ENCODE measurements at regions not wholly inside any gene's neighbourhood (a gene's known extent, or its start where the extent isn't known, plus 50 kb on each side); places are given as distances from the start of the nearest gene placed in this dataset.

DNA sequence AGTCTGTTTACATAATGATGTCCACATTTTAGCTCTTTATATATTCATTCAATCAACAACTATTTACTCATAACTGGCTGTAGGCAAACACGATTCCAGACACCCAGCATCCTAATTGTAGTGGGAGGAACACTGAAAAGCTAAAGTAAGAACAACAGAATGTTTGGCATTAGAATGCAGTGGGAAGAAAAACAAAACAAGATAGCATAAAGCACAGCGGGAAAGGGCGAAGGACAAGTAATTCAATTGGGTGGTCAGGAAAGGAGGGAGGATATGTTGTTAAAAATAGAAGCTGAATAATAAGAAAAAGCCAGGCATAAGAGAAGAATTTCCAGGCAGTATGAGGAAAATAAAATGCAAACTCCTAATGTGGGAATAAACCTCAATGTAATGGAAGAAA is 189.5 kb upstream of the FAT4 start:
- Histone ChIP-seq H3K9me3 (replicated peaks in 1 of 3) (peaks cover 0 to 5% (median 0%) of the 10 kb centered on the region in 3 donors), H3K36me3 (replicated peaks in 1 of 2) (no peaks in the 10 kb centered on the region), H3K4me3 (no peak overlapping the region), H3K4me1 (replicated peaks in 1 of 2) (no peaks in the 10 kb centered on the region), H3K27me3 (no peaks in the 10 kb centered on the region), H3K27ac (no peak overlapping the region)
- WGBS, 4 donors, result 31 to 38% (median 37%) methylated on average over 3 of the region's 3 CpGs
- no peak for DNase-seq
- intact Hi-C loops (cut with DNase I), result no loop called here
- TF ChIP-seq, protein P1, sequence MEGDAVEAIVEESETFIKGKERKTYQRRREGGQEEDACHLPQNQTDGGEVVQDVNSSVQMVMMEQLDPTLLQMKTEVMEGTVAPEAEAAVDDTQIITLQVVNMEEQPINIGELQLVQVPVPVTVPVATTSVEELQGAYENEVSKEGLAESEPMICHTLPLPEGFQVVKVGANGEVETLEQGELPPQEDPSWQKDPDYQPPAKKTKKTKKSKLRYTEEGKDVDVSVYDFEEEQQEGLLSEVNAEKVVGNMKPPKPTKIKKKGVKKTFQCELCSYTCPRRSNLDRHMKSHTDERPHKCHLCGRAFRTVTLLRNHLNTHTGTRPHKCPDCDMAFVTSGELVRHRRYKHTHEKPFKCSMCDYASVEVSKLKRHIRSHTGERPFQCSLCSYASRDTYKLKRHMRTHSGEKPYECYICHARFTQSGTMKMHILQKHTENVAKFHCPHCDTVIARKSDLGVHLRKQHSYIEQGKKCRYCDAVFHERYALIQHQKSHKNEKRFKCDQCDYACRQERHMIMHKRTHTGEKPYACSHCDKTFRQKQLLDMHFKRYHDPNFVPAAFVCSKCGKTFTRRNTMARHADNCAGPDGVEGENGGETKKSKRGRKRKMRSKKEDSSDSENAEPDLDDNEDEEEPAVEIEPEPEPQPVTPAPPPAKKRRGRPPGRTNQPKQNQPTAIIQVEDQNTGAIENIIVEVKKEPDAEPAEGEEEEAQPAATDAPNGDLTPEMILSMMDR (IDR thresholded peaks at IDR 0.05), result no peak
- no peak for TF ChIP-seq POLR2A (IDR thresholded peaks at IDR 0.05)

DNA sequence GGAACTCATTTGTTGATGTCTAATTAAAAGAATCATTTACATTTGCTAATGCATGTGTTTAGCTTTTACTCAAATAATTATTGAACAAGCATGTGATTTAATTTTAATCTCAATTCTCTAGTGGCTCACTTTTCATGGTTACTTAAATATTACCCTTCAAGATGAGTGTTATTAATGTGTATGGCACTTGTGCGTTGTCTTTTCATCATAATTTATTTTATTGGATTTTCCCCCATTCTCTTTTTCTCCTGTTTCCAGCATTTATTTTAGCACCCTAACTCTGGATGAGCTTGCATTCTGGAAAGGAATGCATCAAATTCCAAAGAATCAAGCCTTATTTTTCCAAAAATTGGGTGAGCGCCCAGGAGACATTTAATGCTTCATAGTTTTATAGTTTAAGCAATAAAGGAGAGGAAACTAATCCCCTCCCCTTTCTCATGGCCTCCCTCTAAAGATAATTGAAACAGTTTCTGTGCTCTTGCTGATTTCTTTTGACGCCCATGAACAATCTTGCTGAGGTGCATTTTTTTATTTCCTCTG is 191.1 kb upstream of the FAT4 start:
- Histone ChIP-seq H3K4me1 (replicated peaks in 1 of 2) (no peaks in the 10 kb centered on the region), H3K4me3 (no peak overlapping the region)
- WGBS, 4 donors, result 67 to 80% (median 68%) methylated on average over 3 of the region's 3 CpGs

DNA sequence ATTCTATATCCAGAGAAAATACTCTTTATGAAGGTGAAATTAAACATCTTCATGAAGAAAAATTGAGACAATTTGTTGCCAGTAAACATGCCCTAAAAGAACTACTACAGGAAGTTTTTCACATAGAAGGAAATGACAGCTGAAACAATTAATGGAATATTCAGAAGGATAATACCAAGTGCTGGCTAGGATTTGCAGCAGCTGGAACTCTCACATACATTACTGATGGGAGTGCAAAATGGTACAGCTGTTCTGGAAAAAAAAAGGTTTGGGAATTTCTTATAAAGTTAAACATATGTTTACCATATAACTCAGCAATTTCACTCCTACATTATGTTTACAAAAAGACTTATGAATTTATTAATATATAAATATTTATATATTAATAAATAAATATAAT is 193.2 kb upstream of the FAT4 start:
- Histone ChIP-seq H3K27me3 (no peaks in the 10 kb centered on the region), H3K36me3 (replicated peaks in 1 of 2) (no peaks in the 10 kb centered on the region), H3K9me3 (replicated peaks in 1 of 3) (peaks cover 0 to 5% (median 0%) of the 10 kb centered on the region in 3 donors), H3K4me1 (replicated peaks in 1 of 2) (no peaks in the 10 kb centered on the region), H3K4me3 (no peak overlapping the region), H3K27ac (no peak overlapping the region)
- intact Hi-C loops (cut with DNase I), result no loop called here
- TF ChIP-seq, protein P1 (IDR thresholded peaks at IDR 0.05), result no peak
- TF ChIP-seq POLR2A (IDR thresholded peaks at IDR 0.05), result no peak
- no peak for DNase-seq

More for the DNA sequence above, 191.1 kb upstream of the FAT4 start:
- no peak overlapping the region for H3K27ac ChIP-seq
- no peaks in the 10 kb centered on the region for H3K27me3 ChIP-seq
- intact Hi-C loops (cut with DNase I), result no loop called here
- H3K36me3 ChIP-seq (replicated peaks in 1 of 2), result no peaks in the 10 kb centered on the region
- no peak for DNase-seq
- TF ChIP-seq, protein P1 (IDR thresholded peaks at IDR 0.05), result no peak
- no peak for TF ChIP-seq POLR2A (IDR thresholded peaks at IDR 0.05)
- H3K9me3 ChIP-seq (replicated peaks in 1 of 3), result peaks cover 0 to 5% (median 0%) of the 10 kb centered on the region in 3 donors

DNA sequence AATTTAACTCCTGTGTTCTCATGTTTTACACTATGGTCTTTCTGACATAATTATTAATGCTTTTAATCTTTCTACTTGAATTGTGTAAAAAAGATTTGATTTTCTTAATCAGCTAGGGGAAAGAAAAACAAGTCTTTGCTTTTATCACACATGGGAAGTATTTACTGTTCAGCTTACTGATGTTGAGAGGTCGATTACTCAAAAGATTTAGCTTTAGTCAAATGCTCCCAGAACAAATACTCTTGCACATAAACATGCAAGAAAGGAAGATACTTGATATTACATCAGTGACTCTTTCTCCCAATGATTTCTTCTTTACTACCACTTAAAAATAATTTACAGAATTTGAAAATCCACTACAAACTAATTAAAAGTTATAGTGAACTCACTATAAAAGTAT is 198.3 kb upstream of the FAT4 start:
- no peaks in the 10 kb centered on the region for H3K27me3 ChIP-seq
- H3K4me3 ChIP-seq, result no peak overlapping the region
- no peaks in the 10 kb centered on the region for H3K36me3 ChIP-seq (replicated peaks in 1 of 2)
- no peaks in the 10 kb centered on the region for H3K4me1 ChIP-seq (replicated peaks in 1 of 2)
- DNase-seq, result no peak
- 44 to 64% (median 59%) methylated on average over 1 of the region's 1 CpG for WGBS, 4 donors
- H3K9me3 ChIP-seq (replicated peaks in 1 of 3), result no peaks in the 10 kb centered on the region
- no peak overlapping the region for H3K27ac ChIP-seq
- intact Hi-C loops (cut with DNase I), result no loop called here
- TF ChIP-seq POLR2A (IDR thresholded peaks at IDR 0.05), result no peak
- TF ChIP-seq, protein P1 (IDR thresholded peaks at IDR 0.05), result no peak

Measured in adrenal gland (tissue), 9 donors.